SU-DHL-6 (cell line): ENCODE measurements at regions not wholly inside any gene's neighbourhood (a gene's known extent, or its start where the extent isn't known, plus 50 kb on each side); places are given as distances from the start of the nearest gene placed in this dataset.

ENCODE experiments used
- H2AFZ ChIP-seq: fragments of 200-600 bp; sonication (generic); 2 replicates; pipeline ENCODE4 v1.6.1; 2014; ENCODE audit warnings: low read depth, mild to moderate bottlenecking, moderate library complexity, mixed read lengths, antibody characterized with exemption, low read length; ENCODE audit not compliant: severe bottlenecking
- H3F3A ChIP-seq: fragments of 200-600 bp; shearing (Covaris generic); 2 replicates; pipeline ENCODE4 v1.6.0; 2016; ENCODE audit warnings: antibody characterized with exemption, mild to moderate bottlenecking; ENCODE audit not compliant: insufficient read depth
- H3K27ac ChIP-seq: fragments of 200-600 bp; sonication (generic); 2 replicates; pipeline ENCODE4 v1.5.1; 2016; ENCODE audit warnings: low read depth, mild to moderate bottlenecking, low read length, moderate library complexity, mixed read lengths
- H3K27me3 ChIP-seq: fragments of 200-600 bp; sonication (generic), shearing (Covaris generic); 2 replicates; pipeline ENCODE4 v1.6.0; 2014; ENCODE audit warnings: mild to moderate bottlenecking, low read length
- H3K36me3 ChIP-seq: fragments of 200-600 bp; sonication (generic); 2 replicates; pipeline ENCODE4 v1.6.1; 2014; ENCODE audit warnings: mild to moderate bottlenecking, low read length, mixed read lengths
- H3K4me2 ChIP-seq: fragments of 300-600, 200-600 bp; shearing (Covaris generic), sonication (generic); 2 replicates; pipeline ENCODE4 v1.6.0; 2014; ENCODE audit warnings: low read length, low read depth, mild to moderate bottlenecking; ENCODE audit not compliant: poor library complexity, severe bottlenecking
- H3K4me3 ChIP-seq: fragments of 200-600 bp; sonication (generic); 2 replicates; pipeline ENCODE4 v1.5.1; 2014; ENCODE audit warnings: antibody characterized with exemption, low read length, mild to moderate bottlenecking, mixed read lengths; ENCODE audit not compliant: insufficient read depth, poor library complexity, severe bottlenecking
- H3K79me2 ChIP-seq: fragments of 200-600 bp; sonication (generic); 2 replicates; pipeline ENCODE4 v1.6.1; 2014; ENCODE audit warnings: mild to moderate bottlenecking, low read length, moderate library complexity; ENCODE audit not compliant: insufficient read depth
- H3K9ac ChIP-seq: fragments of 200-600 bp; sonication (generic); 2 replicates; pipeline ENCODE4 v1.7.0; 2014; ENCODE audit warnings: mild to moderate bottlenecking, low read length
- H3K9me2 ChIP-seq: fragments of 200-600 bp; sonication (generic); replicated peaks from 2 replicates; pipeline ENCODE4 v1.6.1; 2014; ENCODE audit warnings: low read length; ENCODE audit not compliant: insufficient read depth
- H3K9me3 ChIP-seq: fragments of 200-600 bp; sonication (generic); 2 replicates; pipeline ENCODE4 v1.6.1; 2014; ENCODE audit warnings: low read length, mixed read lengths; ENCODE audit not compliant: insufficient read depth
- H4K20me1 ChIP-seq: fragments of 200-600 bp; sonication (generic); 2 replicates; pipeline ENCODE4 v1.6.1; 2014; ENCODE audit warnings: low read depth, mild to moderate bottlenecking, antibody characterized with exemption, low read length, moderate library complexity, mixed read lengths
- EZH2phosphoT487 ChIP-seq: fragments of 200-600 bp; sonication (generic), shearing (Covaris generic); conservative IDR thresholded peaks from 2 replicates; pipeline ENCODE4 v1.6.1; 2018; ENCODE audit warnings: mild to moderate bottlenecking, antibody characterized with exemption, low read length, moderate library complexity, mixed read lengths
- TF ChIP-seq, protein P1 (sequence below): fragments of 200-600 bp; sonication (generic); IDR thresholded peaks from one replicate; pipeline ENCODE4 v1.5.1; 2017; ENCODE audit warnings: antibody characterized with exemption, mild to moderate bottlenecking, low read length, moderate library complexity; ENCODE audit not compliant: insufficient read depth, poor library complexity, severe bottlenecking

DNA sequence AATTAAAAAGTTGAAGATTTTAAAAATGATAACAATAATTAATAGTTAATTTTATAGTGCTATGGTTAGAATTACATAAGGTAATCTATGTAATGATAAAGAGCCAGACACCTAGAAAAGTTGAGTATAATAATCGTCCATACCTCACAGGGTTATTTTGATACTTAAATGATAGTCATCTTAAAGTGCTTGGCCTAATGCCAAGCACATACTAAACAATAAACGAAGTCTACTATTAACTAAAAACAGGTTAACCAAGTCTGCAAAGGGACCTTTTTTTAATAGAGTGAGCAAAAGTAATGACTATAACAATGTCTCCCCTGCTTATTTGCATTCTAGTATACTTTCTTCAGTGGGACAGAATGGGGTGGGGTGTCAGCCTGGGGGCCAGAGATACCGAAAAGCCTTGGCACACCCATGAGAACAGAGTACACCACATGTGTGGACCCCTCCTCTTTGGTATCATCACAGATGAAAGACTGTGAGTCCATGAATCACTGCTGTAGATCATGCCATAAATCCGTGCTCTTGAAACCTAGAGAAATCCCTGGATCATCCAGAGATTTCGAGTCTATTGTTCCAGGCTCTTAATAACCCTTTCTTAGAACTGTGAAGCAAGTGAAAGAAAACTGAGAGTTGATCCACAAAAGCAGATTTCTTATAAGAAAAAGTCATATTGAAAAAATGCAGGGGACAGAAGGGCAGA, 249.5 kb downstream of the PRELID2 start:
- no peaks in the 10 kb centered on the region for H3F3A ChIP-seq
- H3K4me2 ChIP-seq = no peak overlapping the region
- H3K27ac ChIP-seq = no peak overlapping the region
- no peaks in the 10 kb centered on the region for H3K36me3 ChIP-seq
- no peak overlapping the region for H3K4me3 ChIP-seq
- H2AFZ ChIP-seq = no peak overlapping the region
- H4K20me1 ChIP-seq = no peaks in the 10 kb centered on the region
- no peak overlapping the region for H3K9ac ChIP-seq
- H3K9me2 ChIP-seq = no peaks in the 10 kb centered on the region
- no peaks in the 10 kb centered on the region for H3K9me3 ChIP-seq
- TF ChIP-seq, protein P1, sequence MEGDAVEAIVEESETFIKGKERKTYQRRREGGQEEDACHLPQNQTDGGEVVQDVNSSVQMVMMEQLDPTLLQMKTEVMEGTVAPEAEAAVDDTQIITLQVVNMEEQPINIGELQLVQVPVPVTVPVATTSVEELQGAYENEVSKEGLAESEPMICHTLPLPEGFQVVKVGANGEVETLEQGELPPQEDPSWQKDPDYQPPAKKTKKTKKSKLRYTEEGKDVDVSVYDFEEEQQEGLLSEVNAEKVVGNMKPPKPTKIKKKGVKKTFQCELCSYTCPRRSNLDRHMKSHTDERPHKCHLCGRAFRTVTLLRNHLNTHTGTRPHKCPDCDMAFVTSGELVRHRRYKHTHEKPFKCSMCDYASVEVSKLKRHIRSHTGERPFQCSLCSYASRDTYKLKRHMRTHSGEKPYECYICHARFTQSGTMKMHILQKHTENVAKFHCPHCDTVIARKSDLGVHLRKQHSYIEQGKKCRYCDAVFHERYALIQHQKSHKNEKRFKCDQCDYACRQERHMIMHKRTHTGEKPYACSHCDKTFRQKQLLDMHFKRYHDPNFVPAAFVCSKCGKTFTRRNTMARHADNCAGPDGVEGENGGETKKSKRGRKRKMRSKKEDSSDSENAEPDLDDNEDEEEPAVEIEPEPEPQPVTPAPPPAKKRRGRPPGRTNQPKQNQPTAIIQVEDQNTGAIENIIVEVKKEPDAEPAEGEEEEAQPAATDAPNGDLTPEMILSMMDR = no peak
- TF ChIP-seq EZH2phosphoT487 = no peak
- H3K27me3 ChIP-seq = no peaks in the 10 kb centered on the region
- no peaks in the 10 kb centered on the region for H3K79me2 ChIP-seq

DNA sequence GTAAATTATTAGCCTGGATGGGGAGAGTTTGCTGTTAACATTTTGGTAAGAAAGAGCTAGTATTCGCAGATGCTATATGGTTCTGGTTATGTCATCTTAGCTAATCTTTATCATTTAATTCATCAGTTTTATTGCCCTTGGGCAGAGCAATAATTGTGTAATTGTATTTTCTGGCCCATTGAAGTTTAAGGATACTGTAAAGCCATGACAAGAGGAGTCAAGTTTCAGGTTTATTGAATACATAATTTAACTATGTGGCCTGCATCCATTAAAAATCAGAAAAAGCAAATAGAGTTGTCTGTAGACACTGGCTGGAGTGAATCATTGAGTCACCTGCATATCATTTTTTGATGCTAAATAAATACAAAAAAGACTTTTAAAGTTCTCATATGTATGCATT, 255.8 kb downstream of the PRELID2 start:
- H2AFZ ChIP-seq = no peak overlapping the region
- no peaks in the 10 kb centered on the region for H3K9me2 ChIP-seq
- no peaks in the 10 kb centered on the region for H3K36me3 ChIP-seq
- no peak overlapping the region for H3K9ac ChIP-seq
- no peak overlapping the region for H3K4me2 ChIP-seq
- TF ChIP-seq, protein P1 = no peak
- TF ChIP-seq EZH2phosphoT487 = no peak
- H3K27ac ChIP-seq = no peak overlapping the region
- H3K9me3 ChIP-seq = no peaks in the 10 kb centered on the region
- no peaks in the 10 kb centered on the region for H4K20me1 ChIP-seq
- no peaks in the 10 kb centered on the region for H3F3A ChIP-seq
- H3K79me2 ChIP-seq = no peaks in the 10 kb centered on the region
- H3K27me3 ChIP-seq = no peaks in the 10 kb centered on the region
- H3K4me3 ChIP-seq = no peak overlapping the region

DNA sequence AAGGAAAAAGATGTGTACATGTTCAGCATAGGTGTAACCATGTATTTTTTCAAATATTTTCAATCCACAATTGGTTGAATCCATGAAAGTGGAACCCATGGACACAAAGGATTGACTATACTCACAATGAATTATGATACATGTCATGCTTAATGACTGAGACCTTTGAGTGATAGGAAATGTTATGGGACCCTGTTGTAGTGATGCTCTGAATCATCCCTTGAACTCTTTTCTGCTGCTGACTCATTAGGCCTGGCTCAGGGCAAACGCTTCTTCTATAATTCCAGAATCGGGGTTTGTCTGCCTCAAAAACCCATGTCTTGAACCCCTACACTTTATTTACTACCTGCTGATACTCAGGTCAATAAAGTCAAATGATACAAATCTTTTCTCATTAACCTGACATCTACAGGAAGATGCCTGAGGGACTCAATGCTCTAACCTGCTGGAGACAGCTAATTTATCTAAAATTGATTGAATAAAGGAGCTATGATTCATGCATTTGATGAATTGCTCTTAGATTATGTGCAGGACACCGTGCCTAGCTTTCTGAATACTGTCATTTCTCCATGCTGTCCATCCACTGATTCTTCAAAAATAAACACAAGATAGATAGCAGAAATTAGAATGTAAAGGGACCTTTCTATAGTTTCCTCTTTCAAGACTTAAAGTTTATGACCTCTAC, 260.1 kb downstream of the PRELID2 start:
- H3K9me2 ChIP-seq = no peaks in the 10 kb centered on the region
- no peaks in the 10 kb centered on the region for H3K9me3 ChIP-seq

More for the DNA sequence above, 260.1 kb downstream of the PRELID2 start:
- Histone ChIP-seq H3K36me3 (no peaks in the 10 kb centered on the region), H3K9ac (no peak overlapping the region), H3K27ac (no peak overlapping the region), H3K4me2 (no peak overlapping the region), H3K4me3 (no peak overlapping the region), H2AFZ (no peak overlapping the region), H3K79me2 (no peaks in the 10 kb centered on the region), H3K27me3 (no peaks in the 10 kb centered on the region), H3F3A (no peaks in the 10 kb centered on the region), H4K20me1 (no peaks in the 10 kb centered on the region)
- no peak for TF ChIP-seq EZH2phosphoT487
- TF ChIP-seq, protein P1 = no peak
